GM19463 (cell line): ENCODE measurements at regions not wholly inside any gene's neighbourhood (a gene's known extent, or its start where the extent isn't known, plus 50 kb on each side); places are given as distances from the start of the nearest gene placed in this dataset.

Experiments used
- ATAC-seq: cut with Tn5 transposase; IDR thresholded peaks from one replicate; pipeline ENCODE4 v1.9.1; 2021; ENCODE audit warnings: mild to moderate bottlenecking, moderate library complexity; ENCODE audit not compliant: unreplicated experiment

DNA sequence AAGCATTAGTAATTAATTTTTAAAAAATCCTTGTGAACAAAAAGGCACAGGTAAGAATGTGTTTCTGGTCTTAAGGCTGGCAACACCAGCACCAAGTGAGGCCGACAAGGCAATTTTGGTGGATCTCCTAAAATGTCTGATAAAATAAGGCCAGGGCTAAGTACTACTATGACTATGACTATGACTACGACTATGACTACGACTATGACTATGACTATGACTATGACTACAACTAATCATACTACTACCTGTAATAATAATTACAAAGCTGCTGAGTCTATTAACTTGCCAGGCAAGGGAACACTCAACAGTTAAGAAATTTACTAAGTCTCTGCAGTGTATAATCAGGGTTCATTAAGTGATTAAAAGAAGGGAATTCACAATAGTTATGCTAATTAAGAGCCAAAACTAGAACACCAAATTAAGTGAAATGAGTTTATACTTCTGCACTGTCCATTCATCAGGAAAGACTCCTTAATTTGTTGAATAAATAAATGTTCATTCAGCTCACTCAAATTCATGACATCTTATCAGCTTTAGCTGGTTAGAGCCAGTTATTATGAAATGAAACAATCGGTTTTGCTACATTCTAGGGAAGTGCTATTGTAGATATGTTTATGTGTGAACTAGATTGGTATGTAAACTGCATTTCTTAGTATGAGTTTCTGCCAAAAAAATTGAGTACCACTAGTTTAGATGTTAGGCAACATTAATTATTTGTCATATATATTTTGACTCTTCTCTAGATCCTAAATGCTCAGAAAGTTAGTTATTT, 1626.2 kb upstream of the PCDH20 start:
- no peak for ATAC-seq

GRCh38 chr13:63026285-63026797, 1610.7 kb upstream of the PCDH20 start:
- ATAC-seq, result no peak

- ATAC-seq, result no peak
Measured at GRCh38 chr13:63025741-63026140, 1610.1 kb upstream of the PCDH20 start.

- ATAC-seq, result no peak
Measured at GRCh38 chr13:63024458-63024857, 1608.8 kb upstream of the PCDH20 start.

DNA sequence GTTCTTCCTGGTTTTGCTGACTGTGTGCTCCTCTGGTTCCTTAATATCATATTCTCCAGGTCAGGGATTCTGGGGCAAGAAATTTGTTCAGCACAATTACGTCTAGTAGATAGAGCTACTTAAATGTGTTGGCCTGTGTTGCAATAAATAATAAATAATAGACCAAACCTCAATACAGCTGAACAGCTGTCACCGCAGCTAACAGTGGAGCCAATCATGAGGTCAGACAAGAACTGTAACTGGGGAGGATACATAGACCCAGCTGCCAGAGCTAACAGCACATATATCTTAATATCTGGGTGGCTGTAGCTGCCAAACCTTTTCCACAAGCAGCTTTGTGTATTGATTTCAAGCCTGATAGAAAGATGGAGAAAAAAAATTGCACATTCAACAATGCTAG, 1596.3 kb upstream of the PCDH20 start:
- ATAC-seq, result no peak

DNA sequence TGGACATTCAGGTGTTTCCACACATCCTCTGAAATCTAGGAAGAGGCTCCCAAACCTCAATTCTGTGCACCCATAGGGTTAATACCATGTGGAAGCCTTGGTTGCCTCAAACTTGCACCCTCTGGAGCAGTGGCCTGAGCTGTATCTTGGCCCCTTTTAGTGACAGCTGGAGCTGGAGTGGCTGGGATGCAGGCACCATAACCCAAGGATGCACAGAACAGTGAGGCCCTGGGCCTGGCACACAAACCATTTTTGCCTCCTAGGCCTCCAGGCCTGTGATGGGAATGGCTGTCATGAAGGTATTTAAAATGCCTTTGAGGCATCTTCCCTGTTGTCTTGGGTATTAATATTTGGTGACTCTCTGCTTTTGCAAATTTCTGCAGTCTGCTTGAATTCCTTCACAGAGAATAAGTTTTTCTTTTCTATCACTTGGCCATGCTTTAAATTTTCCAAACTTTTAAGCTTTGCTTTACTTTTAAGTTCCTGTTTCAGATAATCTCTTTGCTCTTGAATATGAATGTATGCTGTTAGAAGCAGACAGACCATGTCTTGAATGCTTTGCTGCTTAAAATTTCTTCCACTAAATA, 1594.5 kb upstream of the PCDH20 start:
- no peak for ATAC-seq

DNA sequence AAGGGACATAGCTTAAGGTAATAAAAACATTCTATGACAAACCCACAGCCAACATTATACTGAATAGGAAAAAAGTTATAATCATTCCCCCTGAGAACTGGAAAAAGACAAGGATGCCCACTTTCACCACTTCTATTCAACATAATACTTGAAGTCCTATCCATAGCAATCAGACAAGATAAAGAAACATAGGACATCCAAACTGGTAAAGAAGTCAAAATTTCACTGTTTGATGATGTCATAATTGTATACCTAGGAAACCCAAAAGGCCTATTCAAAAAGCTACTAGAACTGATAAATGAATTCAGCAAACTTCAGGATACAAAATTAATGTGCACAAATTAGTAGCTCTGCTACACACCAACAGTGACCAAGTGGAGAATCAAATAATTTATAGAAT, 1590.0 kb upstream of the PCDH20 start:
- no peak for ATAC-seq

- ATAC-seq, result no peak
Measured at GRCh38 chr13:62997696-62998095, 1582.0 kb upstream of the PCDH20 start.

GRCh38 chr13:62997038-62997599, 1581.5 kb upstream of the PCDH20 start:
- no peak for ATAC-seq

- no peak for ATAC-seq
Measured at GRCh38 chr13:62973804-62974203, 1558.2 kb upstream of the PCDH20 start.

- ATAC-seq, result no peak
Measured at GRCh38 chr13:62964522-62964921, 1548.9 kb upstream of the PCDH20 start.

- ATAC-seq, result no peak
Measured at GRCh38 chr13:62960723-62961122, 1545.1 kb upstream of the PCDH20 start.

DNA sequence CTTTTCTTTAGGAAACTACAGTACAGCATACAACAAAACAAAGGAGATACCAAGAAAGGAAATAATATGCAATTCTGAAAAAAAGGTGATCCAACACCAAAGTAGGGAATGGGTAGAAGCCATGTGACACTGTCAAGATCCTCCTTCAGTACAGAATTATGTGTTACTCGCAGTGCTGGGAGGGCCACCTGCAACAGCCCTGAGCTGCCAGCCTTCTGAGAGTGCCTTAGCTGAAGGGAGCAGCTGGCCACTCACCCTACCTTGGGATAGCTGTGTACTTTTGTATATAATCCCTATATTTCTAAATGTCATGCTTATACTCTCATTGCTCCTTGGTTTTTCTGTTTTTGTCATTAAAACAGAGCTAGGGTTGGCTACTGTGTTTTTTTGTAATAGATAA, 1518.2 kb upstream of the PCDH20 start:
- no peak for ATAC-seq

GRCh38 chr13:62932256-62932883, 1516.7 kb upstream of the PCDH20 start:
- no peak for ATAC-seq

DNA sequence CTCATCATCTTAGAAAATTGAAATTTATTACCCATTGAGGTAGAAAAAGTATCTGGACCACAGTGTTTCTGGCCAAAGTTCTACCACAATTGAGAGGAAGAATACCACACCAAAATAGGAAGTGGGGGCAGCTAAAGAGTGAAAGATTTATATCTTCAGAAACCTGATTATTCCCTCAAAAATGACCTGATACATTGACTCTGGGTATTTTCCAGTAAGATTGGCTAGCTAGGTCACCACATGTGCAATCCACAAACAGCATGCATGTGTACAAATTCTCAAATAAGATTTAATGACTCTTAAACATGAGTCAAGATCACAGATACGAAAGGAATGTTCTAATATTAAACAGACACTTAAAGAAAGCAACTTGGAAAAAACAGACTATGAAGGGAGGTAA, 1516.2 kb upstream of the PCDH20 start:
- no peak for ATAC-seq

DNA sequence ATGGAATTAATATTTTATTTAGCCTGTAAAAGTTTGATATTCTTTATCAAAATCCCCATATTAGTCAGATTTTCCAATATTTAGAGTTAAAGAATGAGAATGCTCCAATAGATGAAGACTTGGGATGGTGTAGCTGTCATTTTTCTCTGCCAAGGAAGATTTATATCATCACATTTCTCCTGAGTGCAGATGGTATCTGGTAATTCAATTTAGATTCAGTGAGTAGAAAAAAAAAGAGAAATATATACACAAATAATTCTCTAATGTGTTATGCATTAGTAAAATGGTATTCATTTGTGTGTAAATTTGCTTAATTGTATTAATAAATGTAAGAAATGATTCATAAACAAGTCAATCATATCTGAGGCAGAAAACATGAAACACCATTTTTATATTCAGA, 1508.7 kb upstream of the PCDH20 start:
- ATAC-seq, result no peak

- no peak for ATAC-seq
Measured at GRCh38 chr13:62920159-62920558, 1504.5 kb upstream of the PCDH20 start.

- ATAC-seq, result no peak
Measured at GRCh38 chr13:62919491-62919890, 1503.8 kb upstream of the PCDH20 start.

DNA sequence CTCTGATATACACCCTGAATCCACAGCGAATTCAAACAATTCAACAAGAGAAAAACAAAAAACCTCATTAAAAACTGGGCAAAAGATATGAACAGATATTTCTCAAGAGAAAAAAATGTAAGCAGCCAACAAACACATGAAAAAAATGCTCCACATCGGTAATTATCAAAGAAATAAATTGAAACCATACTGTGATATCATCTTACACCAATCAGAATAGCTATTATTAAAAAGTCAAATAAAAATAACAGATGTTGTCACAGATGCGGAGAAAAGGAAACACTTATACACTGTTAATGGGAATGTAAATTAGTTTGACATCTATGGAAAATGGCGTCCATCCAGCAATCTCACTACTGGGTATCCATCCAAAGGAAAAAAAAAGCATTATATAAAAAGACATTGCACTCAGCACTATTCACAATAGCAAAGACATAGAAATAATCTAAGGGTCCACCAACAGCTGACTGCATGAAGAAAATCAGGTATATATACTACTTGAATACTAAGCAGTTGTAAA, 1495.0 kb upstream of the PCDH20 start:
- ATAC-seq, result no peak

- ATAC-seq, result no peak
Measured at GRCh38 chr13:62908321-62908720, 1492.7 kb upstream of the PCDH20 start.

GRCh38 chr13:62906896-62907295, 1491.2 kb upstream of the PCDH20 start:
- ATAC-seq, result no peak

DNA sequence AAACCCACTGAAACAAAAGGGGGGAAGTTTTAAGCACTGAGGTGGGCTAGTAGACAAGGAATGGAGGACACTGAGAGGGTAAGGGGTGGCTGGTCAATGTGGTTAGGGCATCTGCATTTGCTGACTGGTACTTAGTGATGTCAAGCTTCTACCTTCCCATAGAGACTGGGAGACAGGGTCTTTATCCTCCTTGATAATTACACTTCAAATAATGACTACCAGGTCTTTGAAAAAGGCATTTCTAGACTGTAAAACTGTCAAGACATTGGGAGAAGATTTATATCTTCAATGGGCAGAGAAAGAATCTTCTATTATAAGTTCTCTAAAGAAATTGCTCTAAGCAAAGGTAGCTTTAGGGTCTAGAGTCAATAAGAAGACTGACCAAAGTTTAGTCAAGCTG, 1490.8 kb upstream of the PCDH20 start:
- ATAC-seq, result no peak
